SK-N-SH (cell line): ENCODE measurements at regions not wholly inside any gene's neighbourhood (a gene's known extent, or its start where the extent isn't known, plus 50 kb on each side); places are given as distances from the start of the nearest gene placed in this dataset.
"Not testable (repeated sequence)": the region's sequence is repeated elsewhere in the genome, so short reads cannot be mapped to it uniquely, and the experiment has no call there.

ENCODE experiments used
- CTCF ChIA-PET: fragments of 300-600, 350-600 bp; formaldehyde crosslinking; extraction: SDS; loops from one replicate; lab custom pipeline; 2021; lab: Yijun Ruan, JAX
- POLR2A ChIA-PET: fragments of 350-600 bp; sonication (Branson Sonifier 250); formaldehyde crosslinking; extraction: SDS; loops from one replicate; lab custom pipeline; 2020; ENCODE audit warnings: antibody characterized with exemption, inconsistent platforms; lab: Yijun Ruan, JAX
- DNase-seq: peaks from one replicate; pipeline ENCODE4 v3.0.0; 2012
- H2AFZ ChIP-seq: fragments of 200-600 bp; sonication (generic); 2 replicates; pipeline ENCODE4 v1.8.1; 2016; ENCODE audit warnings: antibody characterized with exemption, mild to moderate bottlenecking, low read depth
- H3F3A ChIP-seq: fragments of 200-600 bp; sonication (generic); replicated peaks from 2 replicates; pipeline ENCODE3; 2016; ENCODE audit warnings: antibody characterized with exemption, mild to moderate bottlenecking; ENCODE audit not compliant: insufficient read depth
- H3K27ac ChIP-seq, 2 experiments: fragments of 200-500 bp in 1 of 2; fragments of 200-600 bp in 1 of 2; sonication (Bioruptor generic) in 1 of 2; sonication (generic), shearing (Covaris generic) in 1 of 2; 2 replicates each; pipeline versions ENCODE4 v1.5.1 to v1.6.1; 2014 to 2016; ENCODE audit warnings: low read depth in 2 of 2, inconsistent platforms in 1 of 2, low read length in 1 of 2, mild to moderate bottlenecking in 1 of 2, mixed read lengths in 1 of 2
- H3K27me3 ChIP-seq: fragments of 200-600 bp; sonication (generic), shearing (Covaris generic); 2 replicates; pipeline ENCODE4 v1.6.1; 2016; ENCODE audit warnings: mixed run types; ENCODE audit not compliant: insufficient read depth
- H3K36me3 ChIP-seq, 2 experiments: fragments of 200-500 bp in 1 of 2; fragments of 200-600 bp in 1 of 2; sonication (Bioruptor generic) in 1 of 2; sonication (generic) in 1 of 2; replicated peaks in 1 of 2; 2 replicates each; pipeline versions ENCODE3 to v1.5.1; 2014 to 2016; ENCODE audit warnings: low read length in 1 of 2, mild to moderate bottlenecking in 1 of 2; ENCODE audit not compliant: insufficient read depth in 2 of 2, control insufficient read depth in 1 of 2
- H3K4me1 ChIP-seq, 2 experiments: fragments of 200-500 bp in 1 of 2; fragments of 200-600 bp in 1 of 2; sonication (Bioruptor generic) in 1 of 2; sonication (generic), shearing (Covaris generic) in 1 of 2; 2 replicates each; pipeline versions ENCODE4 v1.5.1 to v1.6.1; 2014 to 2016; ENCODE audit warnings: low read depth in 1 of 2, low read length in 1 of 2, mixed run types in 1 of 2; ENCODE audit not compliant: insufficient read depth in 2 of 2, control insufficient read depth in 1 of 2
- H3K4me2 ChIP-seq: fragments of 200-600 bp; sonication (generic), shearing (Covaris generic); 2 replicates; pipeline ENCODE4 v1.6.1; 2017; ENCODE audit warnings: mixed run types
- H3K4me3 ChIP-seq, 2 experiments: fragments of 200-500 bp in 1 of 2; fragments of 200-600 bp in 1 of 2; sonication (Bioruptor generic) in 1 of 2; sonication (generic), shearing (Covaris generic) in 1 of 2; 2 replicates each; pipeline versions ENCODE4 v1.5.1 to v1.8.1; 2014 to 2016; ENCODE audit warnings: low read depth in 2 of 2, inconsistent platforms in 1 of 2, low read length in 1 of 2, mild to moderate bottlenecking in 1 of 2, mixed read lengths in 1 of 2, moderate library complexity in 1 of 2
- H3K79me2 ChIP-seq: fragments of 200-600 bp; sonication (generic); 2 replicates; pipeline ENCODE4 v1.8.1; 2017; ENCODE audit warnings: mild to moderate bottlenecking; ENCODE audit not compliant: insufficient read depth
- H3K9ac ChIP-seq: fragments of 200-600 bp; sonication (generic); 2 replicates; pipeline ENCODE4 v1.6.1; 2017; ENCODE audit warnings: mixed run types
- H3K9me2 ChIP-seq: fragments of 200-600 bp; sonication (generic); 2 replicates; pipeline ENCODE4 v1.6.1; 2017; ENCODE audit warnings: mixed run types
- H3K9me3 ChIP-seq: fragments of 200-600 bp; sonication (generic); 2 replicates; pipeline ENCODE4 v1.6.1; 2017; ENCODE audit warnings: mixed run types, mild to moderate bottlenecking, moderate library complexity
- H4K20me1 ChIP-seq: fragments of 200-600 bp; sonication (generic); 2 replicates; pipeline ENCODE4 v1.6.1; 2017; ENCODE audit warnings: mild to moderate bottlenecking, mixed run types; ENCODE audit not compliant: insufficient read depth
- USF1 ChIP-seq: IDR thresholded peaks from 2 replicates; pipeline ENCODE4 v1.4.0; 2012; ENCODE audit warnings: low read depth, borderline replicate concordance
- WGBS: methylation state at CpG from one replicate; pipeline ENCODE4 v1.1.6; 2017; ENCODE audit warnings: low lambda C conversion rate; 5-methylcytosine and 5-hydroxymethylcytosine counted together

GRCh38 chr21:9652819-9653218, 868.6 kb upstream of the TPTE start:
- DNase-seq, H3K9me3 ChIP-seq, H3K4me3 ChIP-seq, POLR2A ChIA-PET, H3K36me3 ChIP-seq, H3K27me3 ChIP-seq, H3K79me2 ChIP-seq, H3K9me2 ChIP-seq, H4K20me1 ChIP-seq, H3K9ac ChIP-seq, CTCF ChIA-PET, H3F3A ChIP-seq, H3K4me2 ChIP-seq, H3K27ac ChIP-seq, H3K4me1 ChIP-seq: not testable (repeated sequence)
- 1% methylated on average over 2 of the region's 2 CpGs for WGBS
- TF ChIP-seq USF1 = peak; percentile 35; the same call in 1 of the 2 replicates
- H2AFZ ChIP-seq = 0 out of 2 replicates have a peak overlapping the region, but pooled peaks have one; percentile 52

DNA sequence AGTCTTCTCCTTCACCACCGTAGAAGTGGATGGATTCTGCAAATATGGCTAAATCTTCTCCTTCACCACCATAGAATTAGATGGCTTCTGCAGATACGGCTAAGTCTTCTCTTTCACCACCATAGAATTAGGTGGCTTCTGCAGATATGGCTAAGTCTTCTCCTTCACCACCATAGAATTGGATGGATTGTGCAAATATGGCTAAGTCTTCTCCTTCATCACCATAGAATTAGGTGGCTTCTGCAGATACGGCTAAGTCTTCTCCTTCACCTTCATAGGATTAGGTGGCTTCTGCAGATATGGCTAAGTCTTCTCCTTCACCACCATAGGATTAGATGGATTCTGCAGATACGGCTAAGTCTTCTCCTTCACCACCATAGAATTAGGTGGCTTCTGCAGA, 866.2 kb upstream of the TPTE start:
- H3K27ac ChIP-seq, H2AFZ ChIP-seq, H3K4me1 ChIP-seq, H3K9me3 ChIP-seq, H3K36me3 ChIP-seq, H3K79me2 ChIP-seq, H3F3A ChIP-seq, H3K9me2 ChIP-seq, CTCF ChIA-PET, DNase-seq, H3K4me3 ChIP-seq, H3K4me2 ChIP-seq, H4K20me1 ChIP-seq, POLR2A ChIA-PET, H3K27me3 ChIP-seq, H3K9ac ChIP-seq: not testable (repeated sequence)
- WGBS = 8% methylated on average over 4 of the region's 4 CpGs

GRCh38 chr21:9656455-9656854, 864.9 kb upstream of the TPTE start:
- H3F3A ChIP-seq, H3K9me3 ChIP-seq, POLR2A ChIA-PET, H3K9me2 ChIP-seq, H3K27ac ChIP-seq, H3K36me3 ChIP-seq, H3K79me2 ChIP-seq, H3K9ac ChIP-seq, H4K20me1 ChIP-seq, H3K4me1 ChIP-seq, DNase-seq, H2AFZ ChIP-seq, H3K4me3 ChIP-seq, H3K27me3 ChIP-seq, H3K4me2 ChIP-seq, CTCF ChIA-PET: not testable (repeated sequence)
- 3% methylated on average over 4 of the region's 4 CpGs for WGBS

DNA sequence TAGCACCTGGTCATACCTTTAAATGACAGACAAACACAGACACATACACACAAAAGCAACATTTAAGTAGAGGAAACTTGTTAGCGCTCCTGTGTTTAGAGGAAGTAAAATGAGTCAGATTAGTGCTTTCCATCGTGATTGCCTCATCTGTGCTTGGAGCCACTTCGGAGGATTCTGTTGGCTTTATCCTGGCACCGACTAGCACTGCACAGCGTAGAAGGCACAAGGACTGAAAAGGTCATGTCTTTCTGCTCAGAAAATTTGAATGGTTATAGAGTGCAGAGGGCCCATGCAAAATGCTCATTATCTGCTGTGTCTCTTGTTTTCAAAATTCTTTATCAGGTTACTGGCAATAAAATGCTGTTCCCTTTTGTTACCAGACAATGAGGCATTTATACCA, 863.6 kb upstream of the TPTE start:
- H3F3A ChIP-seq, POLR2A ChIA-PET: not testable (repeated sequence)

GRCh38 chr21:9659877-9660276, 861.5 kb upstream of the TPTE start:
- H3K9me2 ChIP-seq, H3K27ac ChIP-seq, POLR2A ChIA-PET, H3K4me2 ChIP-seq, H3K9ac ChIP-seq, H3K4me3 ChIP-seq, H3K79me2 ChIP-seq, H3F3A ChIP-seq, H3K4me1 ChIP-seq, DNase-seq, H3K9me3 ChIP-seq, H2AFZ ChIP-seq, CTCF ChIA-PET, H4K20me1 ChIP-seq, H3K27me3 ChIP-seq, H3K36me3 ChIP-seq: not testable (repeated sequence)
- WGBS = no CpG with 5 or more reads among the region's 17 CpGs

More for the DNA sequence above, 863.6 kb upstream of the TPTE start:
- H3K4me2 ChIP-seq, H3K36me3 ChIP-seq, CTCF ChIA-PET, H3K27me3 ChIP-seq, H3K4me3 ChIP-seq, H3K4me1 ChIP-seq, H3K79me2 ChIP-seq, H3K9me3 ChIP-seq, H4K20me1 ChIP-seq, H3K27ac ChIP-seq, H2AFZ ChIP-seq, H3K9me2 ChIP-seq, H3K9ac ChIP-seq, DNase-seq: not testable (repeated sequence)
- 1% methylated on average over 5 of the region's 5 CpGs for WGBS

DNA sequence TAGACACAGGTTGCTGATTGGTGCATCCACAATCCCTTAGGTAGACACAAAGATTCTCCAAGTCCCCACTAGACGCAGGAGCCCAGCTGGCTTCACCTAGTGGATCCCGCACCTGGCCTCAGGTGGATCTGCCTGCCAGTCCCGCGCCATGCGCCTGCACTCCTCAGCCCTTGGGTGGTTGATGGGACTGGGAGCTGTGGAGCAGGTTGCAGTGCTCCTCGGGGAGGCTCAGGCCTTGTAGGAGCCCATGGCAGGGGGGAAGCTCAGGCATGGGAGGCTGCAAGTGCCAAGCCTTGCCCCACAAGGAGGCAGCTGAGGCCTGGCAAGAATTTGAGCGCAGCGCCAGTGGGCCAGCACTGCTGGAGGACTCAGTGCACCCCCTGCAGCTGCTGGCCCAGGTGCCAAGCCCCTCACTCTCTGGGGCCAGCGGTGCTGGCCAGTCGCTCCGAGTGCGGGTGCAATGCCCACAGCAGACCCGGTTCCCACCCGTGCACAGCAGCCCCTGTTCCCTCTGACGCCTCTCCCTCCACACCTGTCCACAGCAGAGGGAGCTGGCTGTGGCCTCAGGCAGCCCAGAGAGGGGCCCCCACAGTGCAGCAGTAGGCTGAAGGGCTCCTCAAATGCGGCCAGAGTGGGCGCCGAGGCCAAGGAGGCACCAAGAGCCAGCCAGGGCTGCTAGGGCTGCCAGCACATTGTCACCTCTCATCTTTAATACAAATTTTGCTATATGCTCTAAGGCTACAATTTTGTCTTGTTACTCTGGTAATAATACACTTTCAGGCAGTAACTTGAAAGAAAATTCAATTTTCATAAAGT, 857.3 kb upstream of the TPTE start:
- H3K4me2 ChIP-seq, DNase-seq, H3K36me3 ChIP-seq, POLR2A ChIA-PET, H3K27ac ChIP-seq, H3K9ac ChIP-seq, H3K27me3 ChIP-seq, CTCF ChIA-PET, H2AFZ ChIP-seq, H3K4me3 ChIP-seq, H3K9me2 ChIP-seq, H3K79me2 ChIP-seq, H4K20me1 ChIP-seq, H3K4me1 ChIP-seq, H3K9me3 ChIP-seq, H3F3A ChIP-seq: not testable (repeated sequence)
- WGBS = no CpG with 5 or more reads among the region's 18 CpGs
